ENCODE measurements at regions not wholly inside any gene's neighbourhood (a gene's known extent, or its start where the extent isn't known, plus 50 kb on each side); places are given as distances from the start of the nearest gene placed in this dataset.

DNA sequence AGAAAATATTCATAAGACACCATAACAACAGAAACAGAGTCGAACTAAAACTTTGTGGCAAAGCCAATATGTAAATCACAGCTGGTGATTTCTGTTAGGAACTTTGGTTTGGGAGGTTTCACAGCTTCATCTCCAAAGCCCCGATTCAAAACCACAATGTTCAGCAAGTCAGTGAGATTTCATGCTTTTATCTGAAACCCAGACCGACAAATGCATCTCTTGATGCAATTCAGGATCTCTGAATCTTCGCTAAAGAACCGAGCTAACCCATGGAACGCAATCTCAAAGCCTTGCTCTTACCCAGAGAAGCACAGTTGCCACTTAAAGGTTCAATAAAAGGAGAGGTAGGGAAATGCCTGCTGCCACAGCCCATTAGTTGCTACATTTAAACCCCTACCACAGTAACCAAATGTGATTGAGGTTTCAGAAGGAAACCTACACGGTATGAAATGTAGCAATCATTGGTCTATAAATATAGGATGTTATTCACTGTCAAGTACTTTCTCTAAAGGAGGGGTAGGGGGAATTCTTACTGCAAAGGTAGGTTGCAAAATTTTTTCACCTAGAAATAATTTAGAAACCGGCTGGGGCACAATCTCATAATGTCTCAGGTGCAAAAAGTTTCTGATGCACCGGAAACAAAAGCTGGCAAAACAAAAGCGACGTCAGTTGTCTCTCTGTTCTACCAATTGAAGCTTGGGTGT is 381.0 kb upstream of the ARID1B start:
- TF ChIP-seq, protein P1, sequence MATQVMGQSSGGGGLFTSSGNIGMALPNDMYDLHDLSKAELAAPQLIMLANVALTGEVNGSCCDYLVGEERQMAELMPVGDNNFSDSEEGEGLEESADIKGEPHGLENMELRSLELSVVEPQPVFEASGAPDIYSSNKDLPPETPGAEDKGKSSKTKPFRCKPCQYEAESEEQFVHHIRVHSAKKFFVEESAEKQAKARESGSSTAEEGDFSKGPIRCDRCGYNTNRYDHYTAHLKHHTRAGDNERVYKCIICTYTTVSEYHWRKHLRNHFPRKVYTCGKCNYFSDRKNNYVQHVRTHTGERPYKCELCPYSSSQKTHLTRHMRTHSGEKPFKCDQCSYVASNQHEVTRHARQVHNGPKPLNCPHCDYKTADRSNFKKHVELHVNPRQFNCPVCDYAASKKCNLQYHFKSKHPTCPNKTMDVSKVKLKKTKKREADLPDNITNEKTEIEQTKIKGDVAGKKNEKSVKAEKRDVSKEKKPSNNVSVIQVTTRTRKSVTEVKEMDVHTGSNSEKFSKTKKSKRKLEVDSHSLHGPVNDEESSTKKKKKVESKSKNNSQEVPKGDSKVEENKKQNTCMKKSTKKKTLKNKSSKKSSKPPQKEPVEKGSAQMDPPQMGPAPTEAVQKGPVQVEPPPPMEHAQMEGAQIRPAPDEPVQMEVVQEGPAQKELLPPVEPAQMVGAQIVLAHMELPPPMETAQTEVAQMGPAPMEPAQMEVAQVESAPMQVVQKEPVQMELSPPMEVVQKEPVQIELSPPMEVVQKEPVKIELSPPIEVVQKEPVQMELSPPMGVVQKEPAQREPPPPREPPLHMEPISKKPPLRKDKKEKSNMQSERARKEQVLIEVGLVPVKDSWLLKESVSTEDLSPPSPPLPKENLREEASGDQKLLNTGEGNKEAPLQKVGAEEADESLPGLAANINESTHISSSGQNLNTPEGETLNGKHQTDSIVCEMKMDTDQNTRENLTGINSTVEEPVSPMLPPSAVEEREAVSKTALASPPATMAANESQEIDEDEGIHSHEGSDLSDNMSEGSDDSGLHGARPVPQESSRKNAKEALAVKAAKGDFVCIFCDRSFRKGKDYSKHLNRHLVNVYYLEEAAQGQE (IDR thresholded peaks at IDR 0.05; ENCODE audit: low read depth) = no peak
- no peak for TF ChIP-seq RAD21 (IDR thresholded peaks at IDR 0.05; ENCODE audit: low read depth)
- TF ChIP-seq SRF (IDR thresholded peaks at IDR 0.05; ENCODE audit: low read depth) = no peak
- TF ChIP-seq, protein P2, sequence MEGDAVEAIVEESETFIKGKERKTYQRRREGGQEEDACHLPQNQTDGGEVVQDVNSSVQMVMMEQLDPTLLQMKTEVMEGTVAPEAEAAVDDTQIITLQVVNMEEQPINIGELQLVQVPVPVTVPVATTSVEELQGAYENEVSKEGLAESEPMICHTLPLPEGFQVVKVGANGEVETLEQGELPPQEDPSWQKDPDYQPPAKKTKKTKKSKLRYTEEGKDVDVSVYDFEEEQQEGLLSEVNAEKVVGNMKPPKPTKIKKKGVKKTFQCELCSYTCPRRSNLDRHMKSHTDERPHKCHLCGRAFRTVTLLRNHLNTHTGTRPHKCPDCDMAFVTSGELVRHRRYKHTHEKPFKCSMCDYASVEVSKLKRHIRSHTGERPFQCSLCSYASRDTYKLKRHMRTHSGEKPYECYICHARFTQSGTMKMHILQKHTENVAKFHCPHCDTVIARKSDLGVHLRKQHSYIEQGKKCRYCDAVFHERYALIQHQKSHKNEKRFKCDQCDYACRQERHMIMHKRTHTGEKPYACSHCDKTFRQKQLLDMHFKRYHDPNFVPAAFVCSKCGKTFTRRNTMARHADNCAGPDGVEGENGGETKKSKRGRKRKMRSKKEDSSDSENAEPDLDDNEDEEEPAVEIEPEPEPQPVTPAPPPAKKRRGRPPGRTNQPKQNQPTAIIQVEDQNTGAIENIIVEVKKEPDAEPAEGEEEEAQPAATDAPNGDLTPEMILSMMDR (IDR thresholded peaks at IDR 0.05 in 2 of 3, conservative IDR thresholded peaks at IDR 0.05 in 1 of 3; ENCODE audit: borderline replicate concordance in 1 of 3, insufficient read depth in 1 of 3, low read depth in 2 of 3, low read length in 2 of 3) = no peak
- TF ChIP-seq ZFX (IDR thresholded peaks at IDR 0.05) = no peak
- TF ChIP-seq ZNF274 (IDR thresholded peaks at IDR 0.05; ENCODE audit: low read depth, low read length) = no peak
- TF ChIP-seq SIN3A (IDR thresholded peaks at IDR 0.05; ENCODE audit: low read depth) = no peak
- TF ChIP-seq CEBPB (IDR thresholded peaks at IDR 0.05; ENCODE audit: low read depth) = no peak
- TF ChIP-seq POLR2AphosphoS5 (IDR thresholded peaks at IDR 0.05; ENCODE audit: low read depth, low read length) = no peak
- TF ChIP-seq POLR2A (IDR thresholded peaks at IDR 0.05; ENCODE audit: borderline replicate concordance, extremely low read depth, insufficient read depth, insufficient read length) = no peak
- no peak for TF ChIP-seq EZH2phosphoT487 (IDR thresholded peaks at IDR 0.05; ENCODE audit: borderline replicate concordance)
- TF ChIP-seq SP1 (IDR thresholded peaks at IDR 0.05; ENCODE audit: low read depth) = no peak
